ENCODE measurements at regions not wholly inside any gene's neighbourhood (a gene's known extent, or its start where the extent isn't known, plus 50 kb on each side); places are given as distances from the start of the nearest gene placed in this dataset.

- no peak for DNase-seq
These were observed 343.0 kb upstream of the PODXL start for GRCh38 chr7:131899271-131900030.

GRCh38 chr7:131898418-131898817, 342.0 kb upstream of the PODXL start:
- DNase-seq: no peak

GRCh38 chr7:131897790-131898165, 341.4 kb upstream of the PODXL start:
- no peak for DNase-seq

GRCh38 chr7:131897016-131897789, 340.8 kb upstream of the PODXL start:
- no peak for DNase-seq

- no peak for DNase-seq
These were observed 339.9 kb upstream of the PODXL start for GRCh38 chr7:131896165-131896863.

GRCh38 chr7:131895541-131896164, 339.2 kb upstream of the PODXL start:
- no peak for DNase-seq

- no peak for DNase-seq
These were observed 337.4 kb upstream of the PODXL start for GRCh38 chr7:131893631-131894340.

GRCh38 chr7:131890176-131890575, 333.7 kb upstream of the PODXL start:
- DNase-seq: peak in 4 of 56 donors; percentile 7 to 46 (median 10)

GRCh38 chr7:131889572-131890150, 333.2 kb upstream of the PODXL start:
- peak in 1 of 56 donors; percentile 2 for DNase-seq

GRCh38 chr7:131883769-131884168, 327.3 kb upstream of the PODXL start:
- DNase-seq: no peak

- DNase-seq: no peak
These were observed 326.8 kb upstream of the PODXL start for GRCh38 chr7:131883196-131883595.

GRCh38 chr7:131882321-131882720, 325.9 kb upstream of the PODXL start:
- DNase-seq: no peak

GRCh38 chr7:131880078-131880477, 323.6 kb upstream of the PODXL start:
- DNase-seq: no peak

GRCh38 chr7:131879424-131879823, 323.0 kb upstream of the PODXL start:
- peak in 4 of 56 donors; percentile 2 to 24 (median 8) for DNase-seq

GRCh38 chr7:131878777-131879176, 322.3 kb upstream of the PODXL start:
- DNase-seq: no peak

- no peak for DNase-seq
These were observed 317.2 kb upstream of the PODXL start for GRCh38 chr7:131873581-131873980.

GRCh38 chr7:131869986-131870385, 313.6 kb upstream of the PODXL start:
- DNase-seq: no peak

- no peak for DNase-seq
These were observed 312.9 kb upstream of the PODXL start for GRCh38 chr7:131869169-131869844.

GRCh38 chr7:131867461-131867860, 311.0 kb upstream of the PODXL start:
- no peak for DNase-seq

- no peak for DNase-seq
These were observed 309.5 kb upstream of the PODXL start for GRCh38 chr7:131865911-131866310.
